HEK293T (cell line): ENCODE measurements at regions not wholly inside any gene's neighbourhood (a gene's known extent, or its start where the extent isn't known, plus 50 kb on each side); places are given as distances from the start of the nearest gene placed in this dataset.

Source experiments
- CTCF ChIA-PET: fragments of 350-600 bp; formaldehyde crosslinking; extraction: SDS; loops from one replicate; lab custom pipeline; 2021; ENCODE audit warnings: antibody characterized with exemption, inconsistent platforms; lab: Yijun Ruan, JAX
- POLR2A ChIA-PET: fragments of 350-600 bp; formaldehyde crosslinking; extraction: SDS; loops from one replicate; lab custom pipeline; 2020; ENCODE audit warnings: antibody characterized with exemption, inconsistent platforms; lab: Yijun Ruan, JAX
- DNase-seq: peaks from one replicate; pipeline ENCODE4 v3.0.0; 2012; ENCODE audit warnings: mixed read lengths; ENCODE audit errors: extremely low spot score
- ARNT ChIP-seq: fragments of 450-650 bp; IDR thresholded peaks from 2 replicates; pipeline ENCODE4 v1.6.1; 2017; ENCODE audit warnings: mild to moderate bottlenecking
- BHLHE40 ChIP-seq: fragments of 450-650 bp; IDR thresholded peaks from 2 replicates; pipeline ENCODE4 v1.6.1; 2016; ENCODE audit warnings: mild to moderate bottlenecking, moderate library complexity, borderline replicate concordance
- CTBP1 ChIP-seq: fragments of 450-650 bp; IDR thresholded peaks from 2 replicates; pipeline ENCODE4 v1.6.1; 2016; ENCODE audit warnings: borderline replicate concordance
- ELF4 ChIP-seq: fragments of 450-650 bp; IDR thresholded peaks from 2 replicates; pipeline ENCODE4 v1.6.1; 2017; ENCODE audit warnings: antibody characterized with exemption
- FOXA1 ChIP-seq: fragments of 450-650 bp; IDR thresholded peaks from 2 replicates; pipeline ENCODE4 v1.6.1; 2016; ENCODE audit warnings: mild to moderate bottlenecking
- FOXK2 ChIP-seq: fragments of 450-650 bp; IDR thresholded peaks from 2 replicates; pipeline ENCODE4 v1.6.1; 2016; ENCODE audit warnings: mild to moderate bottlenecking
- FOXM1 ChIP-seq: fragments of 450-650 bp; IDR thresholded peaks from 2 replicates; pipeline ENCODE4 v1.6.1; 2017; ENCODE audit warnings: mild to moderate bottlenecking, borderline replicate concordance
- HDGF ChIP-seq: fragments of 450-650 bp; IDR thresholded peaks from 2 replicates; pipeline ENCODE4 v1.6.1; 2017; ENCODE audit warnings: antibody characterized with exemption, borderline replicate concordance
- L3MBTL2 ChIP-seq: fragments of 450-650 bp; conservative IDR thresholded peaks from 2 replicates; pipeline ENCODE4 v1.6.1; 2016; ENCODE audit warnings: mild to moderate bottlenecking
- LEF1 ChIP-seq: fragments of 450-650 bp; IDR thresholded peaks from 2 replicates; pipeline ENCODE4 v1.6.1; 2017; ENCODE audit warnings: mild to moderate bottlenecking, borderline replicate concordance
- NFRKB ChIP-seq: fragments of 450-650 bp; IDR thresholded peaks from 2 replicates; pipeline ENCODE4 v1.6.1; 2016; ENCODE audit warnings: mild to moderate bottlenecking, moderate library complexity
- SP1 ChIP-seq: fragments of 450-650 bp; IDR thresholded peaks from 2 replicates; pipeline ENCODE4 v1.6.1; 2017
- SUZ12 ChIP-seq: fragments of 450-650 bp; IDR thresholded peaks from 2 replicates; pipeline ENCODE4 v1.6.1; 2016; ENCODE audit warnings: mild to moderate bottlenecking
- TARDBP ChIP-seq: fragments of 450-650 bp; IDR thresholded peaks from 2 replicates; pipeline ENCODE4 v1.6.1; 2016
- ZNF384 ChIP-seq: fragments of 450-650 bp; IDR thresholded peaks from 2 replicates; pipeline ENCODE4 v1.6.1; 2016
- TF ChIP-seq, protein P1 (sequence below): fragments of 450-650 bp; IDR thresholded peaks from 2 replicates; pipeline ENCODE4 v1.6.1; 2016

GRCh38 chr20:52637201-52637600, 335.0 kb upstream of the TSHZ2 start:
- CTCF ChIA-PET, result no interaction called here
- POLR2A ChIA-PET, result no interaction called here
- TF ChIP-seq FOXA1, result no peak
- TF ChIP-seq ARNT, result no peak
- no peak for TF ChIP-seq BHLHE40
- no peak for TF ChIP-seq FOXM1
- no peak for TF ChIP-seq SP1
- no peak for TF ChIP-seq SUZ12
- TF ChIP-seq, protein P1, sequence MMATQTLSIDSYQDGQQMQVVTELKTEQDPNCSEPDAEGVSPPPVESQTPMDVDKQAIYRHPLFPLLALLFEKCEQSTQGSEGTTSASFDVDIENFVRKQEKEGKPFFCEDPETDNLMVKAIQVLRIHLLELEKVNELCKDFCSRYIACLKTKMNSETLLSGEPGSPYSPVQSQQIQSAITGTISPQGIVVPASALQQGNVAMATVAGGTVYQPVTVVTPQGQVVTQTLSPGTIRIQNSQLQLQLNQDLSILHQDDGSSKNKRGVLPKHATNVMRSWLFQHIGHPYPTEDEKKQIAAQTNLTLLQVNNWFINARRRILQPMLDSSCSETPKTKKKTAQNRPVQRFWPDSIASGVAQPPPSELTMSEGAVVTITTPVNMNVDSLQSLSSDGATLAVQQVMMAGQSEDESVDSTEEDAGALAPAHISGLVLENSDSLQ, result no peak
- no peak for TF ChIP-seq NFRKB
- DNase-seq, result no peak

DNA sequence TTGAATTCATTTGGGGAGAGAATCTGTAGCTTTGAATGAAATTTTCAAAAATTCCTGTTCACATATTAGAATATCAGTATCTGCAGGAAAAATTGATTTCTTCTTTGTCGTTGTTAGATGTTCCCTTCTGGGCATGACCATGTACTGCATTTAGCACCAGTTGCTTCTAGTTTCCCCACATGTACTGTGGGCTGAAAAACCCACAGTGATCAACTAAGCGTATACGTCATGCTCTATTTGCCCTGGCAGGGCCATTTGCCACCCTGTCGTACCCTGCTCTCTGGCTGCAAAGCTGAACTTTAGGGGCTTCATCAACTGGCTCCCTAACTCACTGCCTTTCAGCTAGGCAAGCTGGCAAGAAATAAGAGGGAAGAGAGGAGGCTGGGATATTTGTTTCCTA, 340.7 kb upstream of the TSHZ2 start:
- ChIA-PET POLR2A (no interaction called here), CTCF (no interaction called here)
- TF ChIP-seq BHLHE40, result no peak
- TF ChIP-seq LEF1, result no peak
- no peak for TF ChIP-seq L3MBTL2
- TF ChIP-seq HDGF, result no peak
- TF ChIP-seq FOXK2, result no peak
- no peak for TF ChIP-seq CTBP1
- no peak for TF ChIP-seq ELF4
- TF ChIP-seq ZNF384, result no peak
- DNase-seq, result no peak

DNA sequence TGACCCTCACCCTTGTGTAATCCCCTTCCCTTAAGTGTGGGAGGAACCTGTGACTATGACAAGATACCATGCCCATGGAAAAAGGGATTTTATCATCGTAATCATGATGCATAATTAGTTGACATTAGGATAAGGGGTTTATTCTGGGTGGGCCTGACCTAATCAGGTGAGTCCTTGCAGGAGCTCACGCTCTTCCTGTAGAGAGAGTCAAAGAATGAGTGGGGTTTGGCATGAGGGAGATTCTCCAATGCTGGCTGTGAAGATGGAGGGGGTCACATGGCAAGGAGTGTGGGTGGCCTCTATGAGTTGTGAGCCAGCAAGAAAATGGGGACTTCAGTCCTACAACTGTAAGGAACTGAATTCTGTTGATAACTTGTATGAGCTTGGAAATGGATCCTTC, 342.0 kb upstream of the TSHZ2 start:
- TF ChIP-seq CTBP1, result no peak
- no peak for TF ChIP-seq TARDBP
- no peak for TF ChIP-seq HDGF
- TF ChIP-seq, protein P1, result no peak
- TF ChIP-seq SUZ12, result no peak
- TF ChIP-seq FOXA1, result no peak
- no peak for TF ChIP-seq NFRKB
- no peak for TF ChIP-seq ZNF384
- TF ChIP-seq ARNT, result no peak
- TF ChIP-seq FOXM1, result no peak
- CTCF ChIA-PET, result interaction anchor here (0.6 kb wide), 1 partner anchor 237 kb away, joined by 4 read pairs; no protein-coding TSS in a partner anchor
- POLR2A ChIA-PET, result no interaction called here
- DNase-seq, result no peak

DNA sequence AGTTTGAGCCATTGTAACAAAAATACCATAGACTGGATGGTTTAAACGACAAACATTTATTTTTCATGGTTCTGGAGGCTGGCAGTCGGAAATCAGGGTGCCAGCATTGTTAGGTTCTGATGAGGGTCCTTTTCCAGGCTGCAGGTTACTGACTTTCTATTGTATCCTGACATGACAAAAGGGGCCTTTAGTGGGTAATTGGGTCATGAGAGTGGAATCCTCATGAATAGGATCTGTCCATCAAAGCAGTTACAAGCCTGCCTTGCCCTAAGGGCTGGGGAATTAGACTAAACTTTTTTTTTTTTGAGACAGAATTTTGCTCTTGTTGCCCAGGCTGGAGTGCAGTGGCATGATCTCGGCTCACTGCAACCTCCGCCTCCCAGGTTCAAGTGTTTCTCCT, 347.9 kb upstream of the TSHZ2 start:
- ChIA-PET POLR2A (no interaction called here), CTCF (interaction anchor here (1.1 kb wide), 1 partner anchor 122 kb away, joined by 3 read pairs; no protein-coding TSS in a partner anchor)
- DNase-seq, result no peak
- TF ChIP-seq HDGF (no peak), CTBP1 (no peak), ELF4 (no peak)

DNA sequence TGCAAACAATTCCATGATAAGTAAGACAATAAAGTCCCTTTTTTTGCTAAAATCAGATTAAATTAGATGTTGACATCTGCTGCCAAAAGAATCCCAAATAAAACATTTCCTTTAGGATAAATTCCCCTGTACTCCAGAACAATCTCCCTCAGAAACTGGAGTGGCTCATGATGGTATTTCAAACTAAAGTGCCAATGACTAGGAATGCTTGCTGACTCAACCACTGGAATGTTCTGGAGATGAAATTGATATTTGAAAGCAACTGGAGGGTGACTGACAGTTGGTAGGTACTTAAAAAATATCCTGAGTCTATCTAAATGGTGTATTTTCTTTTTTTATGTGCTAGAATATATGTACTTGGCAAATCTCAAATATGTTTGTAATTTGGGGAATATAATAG, 350.1 kb upstream of the TSHZ2 start:
- no peak for DNase-seq
- CTCF ChIA-PET, result no interaction called here
- TF ChIP-seq TARDBP, result no peak
- TF ChIP-seq SUZ12, result no peak
- TF ChIP-seq FOXK2, result no peak
- TF ChIP-seq ARNT, result no peak
- TF ChIP-seq, protein P1, result no peak
- no peak for TF ChIP-seq L3MBTL2
- TF ChIP-seq FOXM1, result no peak
- no peak for TF ChIP-seq LEF1
- TF ChIP-seq BHLHE40, result no peak
- TF ChIP-seq ELF4, result no peak
- no peak for TF ChIP-seq HDGF
- TF ChIP-seq ZNF384, result no peak
- no peak for TF ChIP-seq SP1
- no peak for TF ChIP-seq FOXA1
- no peak for TF ChIP-seq NFRKB
- TF ChIP-seq CTBP1, result no peak
- POLR2A ChIA-PET, result no interaction called here

DNA sequence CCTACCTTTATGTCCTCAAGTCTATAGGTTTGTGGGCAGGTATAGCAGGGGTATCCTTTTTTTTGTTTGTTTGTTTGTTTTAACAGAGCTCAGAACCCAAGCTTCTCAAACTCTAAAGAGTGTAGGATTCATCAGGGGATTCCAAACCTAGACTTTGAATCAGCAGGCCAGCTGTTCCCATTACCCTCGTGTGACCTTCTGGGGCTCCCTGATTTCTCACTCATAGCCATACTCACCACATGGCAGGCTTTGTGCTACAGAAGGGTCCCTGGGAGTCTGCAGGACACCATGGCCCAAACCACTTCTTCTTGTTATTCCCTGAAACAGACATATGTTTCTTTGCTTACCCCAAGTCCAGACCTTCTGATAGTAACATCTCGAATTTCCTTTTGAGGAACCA, 350.8 kb upstream of the TSHZ2 start:
- ChIA-PET POLR2A (no interaction called here), CTCF (no interaction called here)
- no peak for DNase-seq
- no peak for TF ChIP-seq L3MBTL2
- TF ChIP-seq, protein P1, result no peak
- TF ChIP-seq CTBP1, result no peak
